ENCODE measurements at regions not wholly inside any gene's neighbourhood (a gene's known extent, or its start where the extent isn't known, plus 50 kb on each side); places are given as distances from the start of the nearest gene placed in this dataset.

- peak; percentile 80 for DNase-seq (ENCODE audit: low read depth)
Observed at GRCh38 chr21:27275294-27275927, 308.5 kb upstream of the ADAMTS5 start.

GRCh38 chr21:27269644-27270043, 302.8 kb upstream of the ADAMTS5 start:
- DNase-seq (ENCODE audit: low read depth), result peak; percentile 72
- no peak for TF ChIP-seq MAX (IDR thresholded peaks at IDR 0.05; ENCODE audit: low read depth, low read length)
- TF ChIP-seq, protein P1, sequence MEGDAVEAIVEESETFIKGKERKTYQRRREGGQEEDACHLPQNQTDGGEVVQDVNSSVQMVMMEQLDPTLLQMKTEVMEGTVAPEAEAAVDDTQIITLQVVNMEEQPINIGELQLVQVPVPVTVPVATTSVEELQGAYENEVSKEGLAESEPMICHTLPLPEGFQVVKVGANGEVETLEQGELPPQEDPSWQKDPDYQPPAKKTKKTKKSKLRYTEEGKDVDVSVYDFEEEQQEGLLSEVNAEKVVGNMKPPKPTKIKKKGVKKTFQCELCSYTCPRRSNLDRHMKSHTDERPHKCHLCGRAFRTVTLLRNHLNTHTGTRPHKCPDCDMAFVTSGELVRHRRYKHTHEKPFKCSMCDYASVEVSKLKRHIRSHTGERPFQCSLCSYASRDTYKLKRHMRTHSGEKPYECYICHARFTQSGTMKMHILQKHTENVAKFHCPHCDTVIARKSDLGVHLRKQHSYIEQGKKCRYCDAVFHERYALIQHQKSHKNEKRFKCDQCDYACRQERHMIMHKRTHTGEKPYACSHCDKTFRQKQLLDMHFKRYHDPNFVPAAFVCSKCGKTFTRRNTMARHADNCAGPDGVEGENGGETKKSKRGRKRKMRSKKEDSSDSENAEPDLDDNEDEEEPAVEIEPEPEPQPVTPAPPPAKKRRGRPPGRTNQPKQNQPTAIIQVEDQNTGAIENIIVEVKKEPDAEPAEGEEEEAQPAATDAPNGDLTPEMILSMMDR (IDR thresholded peaks at IDR 0.05; ENCODE audit: low read depth, low read length), result no peak
- no peak for TF ChIP-seq POLR2A (IDR thresholded peaks at IDR 0.05; ENCODE audit: extremely low read depth, insufficient read length)
- TF ChIP-seq MYC (IDR thresholded peaks at IDR 0.05; ENCODE audit: low read depth, low read length), result no peak
- H3K4me3 ChIP-seq (ENCODE audit: low read depth, low read length), result no peak overlapping the region

More at GRCh38 chr21:27275294-27275927, 308.5 kb upstream of the ADAMTS5 start:
- TF ChIP-seq MAX (IDR thresholded peaks at IDR 0.05; ENCODE audit: low read depth, low read length) (0 out of 2 replicates have a peak, but pooled peaks have one; percentile 10), POLR2A (IDR thresholded peaks at IDR 0.05; ENCODE audit: extremely low read depth, insufficient read length) (no peak), MYC (IDR thresholded peaks at IDR 0.05; ENCODE audit: low read depth, low read length) (peak; percentile 18; the same call in 1 of the 2 replicates)
- TF ChIP-seq, protein P1 (IDR thresholded peaks at IDR 0.05; ENCODE audit: low read depth, low read length), result no peak
- peak overlapping the region; percentile 3 for H3K4me3 ChIP-seq (ENCODE audit: low read depth, low read length)

DNA sequence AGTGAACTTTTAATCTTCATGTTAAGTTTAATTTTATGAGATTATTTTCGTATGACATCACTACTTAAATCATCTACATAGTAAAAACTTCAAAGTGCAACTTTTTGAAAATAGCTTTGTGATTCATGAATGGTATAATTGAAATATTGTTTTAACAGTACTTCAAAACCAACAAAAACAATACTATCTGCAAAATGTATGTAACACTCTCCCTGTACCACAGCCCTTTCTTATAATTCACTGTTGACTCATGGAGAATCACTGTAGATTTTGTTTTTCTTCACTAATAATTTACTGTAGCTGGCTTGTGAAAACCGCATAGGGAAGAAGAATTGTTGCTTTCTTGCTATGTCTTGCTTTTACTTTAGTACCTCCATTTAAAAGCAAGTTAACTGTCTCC, 301.4 kb upstream of the ADAMTS5 start:
- no peak for DNase-seq (ENCODE audit: low read depth)
- TF ChIP-seq POLR2A (IDR thresholded peaks at IDR 0.05; ENCODE audit: extremely low read depth, insufficient read length), result no peak
- TF ChIP-seq, protein P1 (IDR thresholded peaks at IDR 0.05; ENCODE audit: low read depth, low read length), result no peak
- no peak for TF ChIP-seq MAX (IDR thresholded peaks at IDR 0.05; ENCODE audit: low read depth, low read length)
- no peak for TF ChIP-seq MYC (IDR thresholded peaks at IDR 0.05; ENCODE audit: low read depth, low read length)

DNA sequence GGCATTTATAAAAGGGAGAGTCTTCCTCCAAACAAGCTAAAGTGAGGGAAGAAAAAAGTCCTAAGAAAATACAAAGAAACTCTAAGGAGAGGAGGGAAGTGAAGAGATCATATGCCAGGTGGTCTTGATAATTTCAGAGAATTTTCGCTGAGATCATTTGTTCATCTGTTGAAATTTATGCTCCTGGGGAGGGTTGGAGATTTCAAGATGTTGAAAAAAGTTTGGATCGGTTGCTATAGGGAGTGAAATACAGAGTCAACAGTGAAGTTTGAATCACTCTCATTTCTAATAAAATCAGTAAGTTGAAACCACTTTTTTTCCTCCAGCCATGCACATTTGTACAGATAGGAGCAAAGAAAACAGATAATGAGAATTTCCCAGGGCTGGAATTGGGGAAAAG, 299.1 kb upstream of the ADAMTS5 start:
- no peak for DNase-seq (ENCODE audit: low read depth)
- H3K4me3 ChIP-seq (ENCODE audit: low read depth, low read length), result no peak overlapping the region
- TF ChIP-seq MAX (IDR thresholded peaks at IDR 0.05; ENCODE audit: low read depth, low read length) (no peak), MYC (IDR thresholded peaks at IDR 0.05; ENCODE audit: low read depth, low read length) (no peak), POLR2A (IDR thresholded peaks at IDR 0.05; ENCODE audit: extremely low read depth, insufficient read length) (no peak)
- TF ChIP-seq, protein P1 (IDR thresholded peaks at IDR 0.05; ENCODE audit: low read depth, low read length), result no peak

More for the DNA sequence above, 301.4 kb upstream of the ADAMTS5 start:
- H3K4me3 ChIP-seq (ENCODE audit: low read depth, low read length), result no peak overlapping the region

DNA sequence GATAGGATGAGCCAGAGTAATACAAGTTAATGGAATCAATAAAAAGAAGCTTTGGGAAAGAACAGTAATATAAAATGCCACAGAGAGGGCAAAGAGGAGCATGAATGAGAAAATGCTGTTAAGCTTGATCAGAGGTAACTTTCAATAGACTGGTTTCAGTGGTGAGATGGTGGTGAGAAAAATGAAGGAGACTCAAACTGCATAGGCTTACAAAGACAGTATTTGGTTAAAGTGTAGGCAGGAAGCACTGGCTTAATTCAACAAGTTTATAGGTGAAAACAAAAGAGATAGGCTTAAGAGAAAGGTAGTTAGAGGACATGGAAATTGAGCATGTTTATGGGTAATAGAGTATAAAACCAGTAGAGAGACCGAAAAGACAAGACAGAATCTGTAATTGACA, 298.6 kb upstream of the ADAMTS5 start:
- TF ChIP-seq MYC (IDR thresholded peaks at IDR 0.05; ENCODE audit: low read depth, low read length) (no peak), POLR2A (IDR thresholded peaks at IDR 0.05; ENCODE audit: extremely low read depth, insufficient read length) (no peak), MAX (IDR thresholded peaks at IDR 0.05; ENCODE audit: low read depth, low read length) (no peak)
- TF ChIP-seq, protein P1 (IDR thresholded peaks at IDR 0.05; ENCODE audit: low read depth, low read length), result no peak
- DNase-seq (ENCODE audit: low read depth), result no peak
- no peak overlapping the region for H3K4me3 ChIP-seq (ENCODE audit: low read depth, low read length)

Measured in NB4 (cell line).